GM10266 (cell line): ENCODE measurements at regions not wholly inside any gene's neighbourhood (a gene's known extent, or its start where the extent isn't known, plus 50 kb on each side); places are given as distances from the start of the nearest gene placed in this dataset.
"Not testable (repeated sequence)": the region's sequence is repeated elsewhere in the genome, so short reads cannot be mapped to it uniquely, and the experiment has no call there.

Experiments
- DNase-seq: peaks from one replicate; pipeline ENCODE4 v3.0.0; 2012; ENCODE audit errors: extremely low spot score
- TF ChIP-seq, protein P1 (sequence below): IDR thresholded peaks from 2 replicates; pipeline ENCODE4 v1.5.1; 2012; ENCODE audit warnings: mild to moderate bottlenecking, low read depth; ENCODE audit not compliant: control insufficient read depth, insufficient read depth; ENCODE audit errors: missing control alignments

DNA sequence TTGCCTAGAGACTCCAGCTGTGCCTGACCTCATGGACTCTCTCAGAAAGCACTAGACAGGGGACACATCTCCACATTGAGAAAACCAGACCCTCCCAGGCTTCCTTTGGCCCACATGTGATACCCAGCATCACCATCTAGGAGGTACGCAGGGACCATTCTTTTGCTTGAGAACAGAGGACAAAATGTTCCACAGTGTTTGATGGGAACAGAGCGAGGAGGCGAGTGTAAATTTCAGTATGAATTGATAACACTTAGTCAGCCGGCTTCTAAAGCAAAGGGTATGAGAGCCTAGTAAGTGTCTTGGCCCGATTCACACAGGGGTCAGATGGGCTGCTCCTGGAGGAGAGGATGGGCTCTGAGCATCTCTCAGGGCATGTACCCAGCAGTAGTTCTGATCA, 1052.4 kb downstream of the BCL11B start:
- TF ChIP-seq, protein P1, sequence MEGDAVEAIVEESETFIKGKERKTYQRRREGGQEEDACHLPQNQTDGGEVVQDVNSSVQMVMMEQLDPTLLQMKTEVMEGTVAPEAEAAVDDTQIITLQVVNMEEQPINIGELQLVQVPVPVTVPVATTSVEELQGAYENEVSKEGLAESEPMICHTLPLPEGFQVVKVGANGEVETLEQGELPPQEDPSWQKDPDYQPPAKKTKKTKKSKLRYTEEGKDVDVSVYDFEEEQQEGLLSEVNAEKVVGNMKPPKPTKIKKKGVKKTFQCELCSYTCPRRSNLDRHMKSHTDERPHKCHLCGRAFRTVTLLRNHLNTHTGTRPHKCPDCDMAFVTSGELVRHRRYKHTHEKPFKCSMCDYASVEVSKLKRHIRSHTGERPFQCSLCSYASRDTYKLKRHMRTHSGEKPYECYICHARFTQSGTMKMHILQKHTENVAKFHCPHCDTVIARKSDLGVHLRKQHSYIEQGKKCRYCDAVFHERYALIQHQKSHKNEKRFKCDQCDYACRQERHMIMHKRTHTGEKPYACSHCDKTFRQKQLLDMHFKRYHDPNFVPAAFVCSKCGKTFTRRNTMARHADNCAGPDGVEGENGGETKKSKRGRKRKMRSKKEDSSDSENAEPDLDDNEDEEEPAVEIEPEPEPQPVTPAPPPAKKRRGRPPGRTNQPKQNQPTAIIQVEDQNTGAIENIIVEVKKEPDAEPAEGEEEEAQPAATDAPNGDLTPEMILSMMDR: no peak

GRCh38 chr14:98223106-98223505, 1048.9 kb downstream of the BCL11B start:
- DNase-seq: no peak
- TF ChIP-seq, protein P1: no peak

More for the DNA sequence above, 1052.4 kb downstream of the BCL11B start:
- no peak for DNase-seq

GRCh38 chr14:98223710-98224109, 1048.3 kb downstream of the BCL11B start:
- DNase-seq: not testable (repeated sequence)

GRCh38 chr14:98226411-98226810, 1045.6 kb downstream of the BCL11B start:
- TF ChIP-seq, protein P1: no peak
- no peak for DNase-seq

DNA sequence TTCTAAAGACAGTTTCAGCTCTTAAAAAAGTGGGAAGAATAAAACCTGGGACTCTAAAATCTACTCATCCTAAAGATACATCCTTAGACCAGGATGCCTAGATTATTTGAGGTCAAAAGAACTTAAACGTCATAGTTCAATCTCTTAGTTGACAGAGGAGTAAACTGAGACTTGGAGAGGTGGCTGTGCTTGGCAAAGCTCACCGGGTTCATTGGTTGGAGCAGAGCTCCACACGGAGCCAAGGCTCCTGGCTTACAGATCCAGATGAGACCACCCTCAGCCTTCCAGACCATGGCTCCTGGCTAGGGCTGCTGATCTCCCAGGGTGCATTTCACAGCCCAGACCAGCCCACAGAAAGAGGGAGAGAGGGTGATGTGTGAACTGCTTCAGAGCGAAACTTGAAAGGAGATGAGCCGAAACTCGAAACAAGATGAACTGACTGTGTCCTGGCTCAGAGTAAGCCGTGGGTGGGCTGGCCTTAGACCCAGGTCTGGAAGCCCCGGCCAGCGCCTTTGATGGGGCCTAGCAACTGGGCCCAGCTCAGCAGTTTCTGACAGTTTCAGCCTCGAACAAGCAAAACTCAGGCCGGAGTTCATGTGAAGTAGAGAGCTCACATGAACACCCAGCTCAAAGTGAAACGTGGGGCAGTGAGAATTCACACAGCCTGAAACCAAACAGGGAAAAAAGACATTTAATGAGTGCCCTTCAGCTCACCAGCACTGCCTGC, 1044.8 kb downstream of the BCL11B start:
- TF ChIP-seq, protein P1: no peak
- peak; percentile 61 for DNase-seq

- TF ChIP-seq, protein P1: no peak
- DNase-seq: no peak
These were observed 1044.3 kb downstream of the BCL11B start for GRCh38 chr14:98227727-98228111.

GRCh38 chr14:98229656-98230366, 1042.2 kb downstream of the BCL11B start:
- DNase-seq: no peak
- TF ChIP-seq, protein P1: no peak
